ENCODE measurements at regions not wholly inside any gene's neighbourhood (a gene's known extent, or its start where the extent isn't known, plus 50 kb on each side); places are given as distances from the start of the nearest gene placed in this dataset.

DNA sequence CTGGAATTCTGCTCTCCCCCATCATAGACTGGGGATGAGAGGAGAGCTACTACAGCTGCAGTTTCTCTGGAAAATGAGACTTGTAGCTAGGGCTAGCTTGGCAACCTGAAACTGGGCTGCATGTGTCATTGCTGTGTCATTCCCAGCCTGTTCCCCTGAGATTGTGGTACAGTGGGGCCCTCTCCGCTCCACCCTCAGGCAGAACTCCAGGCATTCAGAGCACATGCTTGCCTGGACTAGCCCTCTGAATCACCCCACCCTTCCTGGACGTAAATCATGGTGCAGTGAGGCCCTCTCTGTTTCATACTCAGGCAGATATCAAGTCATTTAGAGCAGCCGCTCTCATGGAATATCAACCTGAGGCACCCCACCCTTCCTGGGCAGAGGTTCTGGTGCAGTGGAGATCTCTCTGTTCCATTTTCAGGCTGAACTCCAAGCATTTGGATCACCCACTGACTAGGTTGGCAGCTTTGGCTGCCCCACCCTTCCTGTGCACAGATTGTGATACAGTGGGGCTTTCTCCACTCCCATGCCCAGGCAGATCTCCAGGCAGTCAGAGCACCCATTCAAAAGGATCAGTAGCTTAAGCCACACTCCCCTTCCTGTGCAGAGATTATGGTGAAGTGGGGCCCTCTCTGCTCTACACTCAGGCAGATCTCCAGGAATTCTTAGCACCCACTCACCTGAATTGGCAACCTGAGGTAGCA is 274.4 kb downstream of the C11orf87 start:
- DNase-seq (ENCODE audit: low read depth) = no peak
- TF ChIP-seq, protein P1, sequence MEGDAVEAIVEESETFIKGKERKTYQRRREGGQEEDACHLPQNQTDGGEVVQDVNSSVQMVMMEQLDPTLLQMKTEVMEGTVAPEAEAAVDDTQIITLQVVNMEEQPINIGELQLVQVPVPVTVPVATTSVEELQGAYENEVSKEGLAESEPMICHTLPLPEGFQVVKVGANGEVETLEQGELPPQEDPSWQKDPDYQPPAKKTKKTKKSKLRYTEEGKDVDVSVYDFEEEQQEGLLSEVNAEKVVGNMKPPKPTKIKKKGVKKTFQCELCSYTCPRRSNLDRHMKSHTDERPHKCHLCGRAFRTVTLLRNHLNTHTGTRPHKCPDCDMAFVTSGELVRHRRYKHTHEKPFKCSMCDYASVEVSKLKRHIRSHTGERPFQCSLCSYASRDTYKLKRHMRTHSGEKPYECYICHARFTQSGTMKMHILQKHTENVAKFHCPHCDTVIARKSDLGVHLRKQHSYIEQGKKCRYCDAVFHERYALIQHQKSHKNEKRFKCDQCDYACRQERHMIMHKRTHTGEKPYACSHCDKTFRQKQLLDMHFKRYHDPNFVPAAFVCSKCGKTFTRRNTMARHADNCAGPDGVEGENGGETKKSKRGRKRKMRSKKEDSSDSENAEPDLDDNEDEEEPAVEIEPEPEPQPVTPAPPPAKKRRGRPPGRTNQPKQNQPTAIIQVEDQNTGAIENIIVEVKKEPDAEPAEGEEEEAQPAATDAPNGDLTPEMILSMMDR (IDR thresholded peaks at IDR 0.05; ENCODE audit: low read depth, low read length, missing control alignments) = no peak
- no peak overlapping the region for H3K4me3 ChIP-seq (ENCODE audit: low read depth, low read length)

DNA sequence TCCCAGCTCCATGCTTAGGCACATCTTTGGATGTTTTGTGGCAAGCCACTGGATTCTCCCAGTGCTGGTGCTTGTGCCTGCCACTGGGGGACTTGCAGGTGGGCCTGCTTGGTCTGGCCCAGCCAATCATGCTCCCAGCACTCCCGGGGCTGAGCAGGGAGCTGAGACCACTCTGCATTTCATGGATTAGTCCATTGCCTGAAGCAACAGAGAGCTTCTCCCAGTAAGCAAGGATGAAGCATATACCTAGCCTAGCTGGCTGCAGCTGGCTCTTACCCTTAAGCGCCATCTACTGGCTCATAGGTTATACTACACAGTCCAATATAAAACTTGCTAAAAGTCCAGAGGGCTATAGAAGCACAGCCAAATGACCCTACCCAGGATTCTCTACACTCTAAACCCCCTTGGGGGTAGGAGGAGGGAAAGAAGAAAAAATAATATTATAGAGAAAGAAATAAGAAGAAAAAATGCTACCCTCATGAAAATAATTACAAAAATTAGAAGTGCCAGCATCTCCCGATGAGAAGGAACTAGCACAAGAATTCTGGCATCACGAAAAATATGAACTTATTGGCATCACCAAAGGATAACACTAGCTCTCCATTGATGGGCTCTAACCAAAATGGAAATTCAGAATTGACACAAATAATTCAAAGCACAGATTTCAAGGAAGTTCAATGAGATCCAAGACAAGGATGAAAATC is 275.3 kb downstream of the C11orf87 start:
- H3K4me3 ChIP-seq (ENCODE audit: low read depth, low read length) = no peak overlapping the region
- TF ChIP-seq, protein P1 (IDR thresholded peaks at IDR 0.05; ENCODE audit: low read depth, low read length, missing control alignments) = peak; percentile 81
- peak; percentile 4 for DNase-seq (ENCODE audit: low read depth)

DNA sequence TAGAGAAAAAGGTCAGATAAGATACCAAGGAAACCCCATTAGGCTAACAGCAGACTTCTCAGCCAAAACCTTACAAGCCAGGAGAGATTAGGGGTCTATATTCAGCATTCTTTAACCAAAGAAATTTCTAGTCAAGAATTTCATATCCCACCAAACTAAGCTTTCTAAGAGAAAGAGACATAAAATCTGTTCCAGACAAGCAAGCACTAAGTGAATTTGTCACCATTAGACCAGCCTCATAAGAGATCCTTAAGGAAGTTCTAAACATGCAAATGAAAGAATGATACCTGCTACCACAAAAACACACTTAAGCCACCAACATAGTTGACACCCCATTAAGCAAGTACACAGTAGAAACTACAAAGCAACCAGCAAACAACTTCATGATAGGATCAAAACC is 276.2 kb downstream of the C11orf87 start:
- TF ChIP-seq, protein P1 (IDR thresholded peaks at IDR 0.05; ENCODE audit: low read depth, low read length, missing control alignments) = no peak
- DNase-seq (ENCODE audit: low read depth) = no peak
- no peak overlapping the region for H3K4me3 ChIP-seq (ENCODE audit: low read depth, low read length)

DNA sequence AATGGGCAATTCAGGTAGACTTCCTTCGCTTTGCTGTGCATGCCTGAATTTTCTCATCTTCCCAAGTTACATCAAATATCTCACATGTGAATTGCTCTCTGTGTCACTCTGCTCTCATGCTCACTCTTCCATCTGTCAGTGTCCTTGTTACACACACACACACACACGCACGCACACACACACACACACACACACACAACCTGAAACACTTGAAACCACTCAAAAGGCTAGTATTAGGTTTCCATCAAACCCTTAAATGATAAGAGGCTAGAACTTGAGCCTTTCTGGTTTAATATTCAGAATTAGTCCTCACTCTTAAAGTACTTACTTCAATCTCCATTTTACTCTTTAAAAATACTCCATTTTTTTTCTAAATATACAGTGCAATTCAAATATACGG is 282.4 kb downstream of the C11orf87 start:
- DNase-seq (ENCODE audit: low read depth) = no peak

DNA sequence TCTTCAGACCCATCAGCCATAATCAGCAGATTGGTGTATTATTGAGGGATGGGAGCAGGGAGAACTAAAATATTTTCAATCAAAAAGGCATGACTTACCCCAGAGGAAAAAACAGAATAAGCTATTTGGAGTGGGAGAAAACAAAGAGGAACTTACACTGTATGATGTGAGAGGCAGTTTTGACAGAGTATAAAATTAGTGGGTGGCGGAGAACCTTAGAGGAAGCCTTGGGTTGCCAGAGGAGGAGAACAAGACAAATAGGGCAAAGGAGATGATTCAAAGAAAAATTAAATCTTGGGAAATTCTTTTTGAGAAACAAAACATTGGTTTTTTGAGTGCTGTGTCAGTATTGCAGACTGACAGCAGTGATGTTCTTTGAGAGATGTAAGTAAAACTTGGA is 285.0 kb downstream of the C11orf87 start:
- DNase-seq (ENCODE audit: low read depth) = no peak

More for the DNA sequence above, 282.4 kb downstream of the C11orf87 start:
- TF ChIP-seq, protein P1 (IDR thresholded peaks at IDR 0.05; ENCODE audit: low read depth, low read length, missing control alignments) = no peak
- H3K4me3 ChIP-seq (ENCODE audit: low read depth, low read length) = no peak overlapping the region

DNA sequence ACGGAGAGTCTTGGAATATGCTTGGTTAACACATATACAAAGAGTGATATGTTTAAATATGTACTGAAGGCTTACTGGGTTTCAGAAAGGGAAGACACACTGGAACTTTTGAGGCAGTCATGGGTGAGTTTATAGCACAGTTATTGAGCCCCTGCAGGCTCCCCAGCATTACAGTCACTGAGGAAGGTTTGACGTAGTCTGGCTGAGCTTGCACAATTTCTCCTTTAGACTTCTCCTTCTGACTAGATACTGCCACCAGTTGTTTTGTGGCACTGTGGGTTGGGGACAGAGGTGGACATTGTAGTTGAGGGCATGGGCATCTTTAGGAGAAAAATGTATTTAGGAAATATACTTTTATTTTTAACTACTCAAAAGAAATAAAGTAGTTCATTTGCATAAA is 285.4 kb downstream of the C11orf87 start:
- DNase-seq (ENCODE audit: low read depth) = no peak

More for the DNA sequence above, 285.0 kb downstream of the C11orf87 start:
- H3K4me3 ChIP-seq (ENCODE audit: low read depth, low read length) = no peak overlapping the region
- TF ChIP-seq, protein P1 (IDR thresholded peaks at IDR 0.05; ENCODE audit: low read depth, low read length, missing control alignments) = no peak

More for the DNA sequence above, 285.4 kb downstream of the C11orf87 start:
- no peak overlapping the region for H3K4me3 ChIP-seq (ENCODE audit: low read depth, low read length)
- TF ChIP-seq, protein P1 (IDR thresholded peaks at IDR 0.05; ENCODE audit: low read depth, low read length, missing control alignments) = no peak

Data from GM12864 (cell line).